ENCODE measurements at regions not wholly inside any gene's neighbourhood (a gene's known extent, or its start where the extent isn't known, plus 50 kb on each side); places are given as distances from the start of the nearest gene placed in this dataset.

GRCh38 chr21:43294194-43294902 lies 125.5 kb downstream of the CRYAA start:
- H3K9me2 ChIP-seq, result no peaks in the 10 kb centered on the region
- no peak overlapping the region for H3K4me3 ChIP-seq (ENCODE audit: low read depth in 2 of 2, low read length in 1 of 2)
- no peaks in the 10 kb centered on the region for H3K79me2 ChIP-seq (ENCODE audit: insufficient read depth)
- no peak overlapping the region for H2AFZ ChIP-seq (ENCODE audit: low read depth)
- H3K27me3 ChIP-seq (ENCODE audit: insufficient read depth), result no peaks in the 10 kb centered on the region
- peaks cover 0 to 13% of the 10 kb centered on the region in 2 experiments; a peak in 1 of 4 replicates for H3K4me1 ChIP-seq (ENCODE audit: control insufficient read depth in 1 of 2, insufficient read depth in 2 of 2, low read depth in 1 of 2, low read length in 1 of 2)
- no peak for TF ChIP-seq FOXJ3 (CRISPR knock-in tag; IDR thresholded peaks at IDR 0.05)
- TF ChIP-seq RXRA (IDR thresholded peaks at IDR 0.05; ENCODE audit: borderline replicate concordance, low read depth), result no peak
- no peak for TF ChIP-seq MAX (IDR thresholded peaks at IDR 0.05; ENCODE audit: low read depth)
- TF ChIP-seq FOXM1 (IDR thresholded peaks at IDR 0.05; ENCODE audit: low read depth), result no peak
- TF ChIP-seq TCF12 (IDR thresholded peaks at IDR 0.05), result no peak
- no peak for TF ChIP-seq REST (IDR thresholded peaks at IDR 0.05; ENCODE audit: low read depth, low read length)
- TF ChIP-seq TEAD4 (IDR thresholded peaks at IDR 0.05; ENCODE audit: borderline replicate concordance, insufficient read depth), result no peak
- TF ChIP-seq RCOR1 (IDR thresholded peaks at IDR 0.05; ENCODE audit: low read length), result no peak
- no peak for TF ChIP-seq PBX3 (IDR thresholded peaks at IDR 0.05)
- no peak for TF ChIP-seq YY1 (IDR thresholded peaks at IDR 0.05; ENCODE audit: low read depth)
- no peak for TF ChIP-seq RAD21 (IDR thresholded peaks at IDR 0.05; ENCODE audit: low read length)
- TF ChIP-seq RFX5 (IDR thresholded peaks at IDR 0.05; ENCODE audit: low read length), result no peak
- no peak for TF ChIP-seq GATA2 (CRISPR knock-in tag; IDR thresholded peaks at IDR 0.05)
- TF ChIP-seq POLR2AphosphoS5 (IDR thresholded peaks at IDR 0.05; ENCODE audit: low read depth, low read length), result no peak
- no peak for TF ChIP-seq NRF1 (IDR thresholded peaks at IDR 0.05; ENCODE audit: low read depth, low read length)
- no peak for TF ChIP-seq EZH2phosphoT487 (IDR thresholded peaks at IDR 0.05; ENCODE audit: borderline replicate concordance, low read depth)
- TF ChIP-seq GABPA (IDR thresholded peaks at IDR 0.05; ENCODE audit: low read depth), result no peak
- TF ChIP-seq CTCF (IDR thresholded peaks at IDR 0.05), result no peak
- no peak for DNase-seq
- H3K36me3 ChIP-seq (replicated peaks in 1 of 2; ENCODE audit: control insufficient read depth in 1 of 2, insufficient read depth in 2 of 2, low read length in 1 of 2), result no peaks in the 10 kb centered on the region
- H3K27ac ChIP-seq (ENCODE audit: low read depth in 2 of 2, low read length in 1 of 2), result no peak overlapping the region
- H3K9ac ChIP-seq, result no peak overlapping the region
- H3K9me3 ChIP-seq, result no peaks in the 10 kb centered on the region
- ChIA-PET POLR2A (no interaction called here), CTCF (interaction anchor here (1.0 to 1.8 kb wide), 2 partner anchors 13 to 21 kb away, joined by 3 to 4 read pairs; no protein-coding TSS in a partner anchor)
- no peaks in the 10 kb centered on the region for H3F3A ChIP-seq (replicated peaks; ENCODE audit: insufficient read depth)
- no peak overlapping the region for H3K4me2 ChIP-seq
- 48% methylated on average over 14 of the region's 14 CpGs for WGBS (ENCODE audit: low lambda C conversion rate)
- H4K20me1 ChIP-seq (ENCODE audit: insufficient read depth), result no peaks in the 10 kb centered on the region

Data from SK-N-SH (cell line).